ENCODE measurements at regions not wholly inside any gene's neighbourhood (a gene's known extent, or its start where the extent isn't known, plus 50 kb on each side); places are given as distances from the start of the nearest gene placed in this dataset.

- no peak for DNase-seq (ENCODE audit: extremely low read depth, low read depth)
- H3K4me3 ChIP-seq (replicated peaks; ENCODE audit: low read depth, low read length): no peak overlapping the region
- TF ChIP-seq CTCF (IDR thresholded peaks at IDR 0.05; ENCODE audit: low read depth, low read length, missing control alignments): no peak
These were observed 63.2 kb upstream of the GALNT9 start for GRCh38 chr12:132392389-132393244.

- DNase-seq (ENCODE audit: extremely low read depth, low read depth): no peak
- TF ChIP-seq CTCF (IDR thresholded peaks at IDR 0.05; ENCODE audit: low read depth, low read length, missing control alignments): no peak
- H3K4me3 ChIP-seq (replicated peaks; ENCODE audit: low read depth, low read length): no peak overlapping the region
These were observed 62.1 kb upstream of the GALNT9 start for GRCh38 chr12:132391326-132392041.

GRCh38 chr12:132390287-132391076 is 61.1 kb upstream of the GALNT9 start:
- H3K4me3 ChIP-seq (replicated peaks; ENCODE audit: low read depth, low read length): no peak overlapping the region
- no peak for TF ChIP-seq CTCF (IDR thresholded peaks at IDR 0.05; ENCODE audit: low read depth, low read length, missing control alignments)
- no peak for DNase-seq (ENCODE audit: extremely low read depth, low read depth)

GRCh38 chr12:132389526-132390286 is 60.3 kb upstream of the GALNT9 start:
- no peak for DNase-seq (ENCODE audit: extremely low read depth, low read depth)
- no peak for TF ChIP-seq CTCF (IDR thresholded peaks at IDR 0.05; ENCODE audit: low read depth, low read length, missing control alignments)
- H3K4me3 ChIP-seq (replicated peaks; ENCODE audit: low read depth, low read length): no peak overlapping the region

GRCh38 chr12:132389026-132389425 is 59.6 kb upstream of the GALNT9 start:
- TF ChIP-seq CTCF (IDR thresholded peaks at IDR 0.05; ENCODE audit: low read depth, low read length, missing control alignments): no peak
- no peak for DNase-seq (ENCODE audit: extremely low read depth, low read depth)
- H3K4me3 ChIP-seq (replicated peaks; ENCODE audit: low read depth, low read length): no peak overlapping the region

Measured in HFF-Myc (cell line).